NCI-H187 (cell line): ENCODE measurements at regions not wholly inside any gene's neighbourhood (a gene's known extent, or its start where the extent isn't known, plus 50 kb on each side); places are given as distances from the start of the nearest gene placed in this dataset.
"Not testable (repeated sequence)": the region's sequence is repeated elsewhere in the genome, so short reads cannot be mapped to it uniquely, and the experiment has no call there.

ENCODE experiments used
- DNase-seq, 2 experiments: peaks; one replicate each; lab custom pipeline; 2025; lab: John Stamatoyannopoulos, UW

DNA sequence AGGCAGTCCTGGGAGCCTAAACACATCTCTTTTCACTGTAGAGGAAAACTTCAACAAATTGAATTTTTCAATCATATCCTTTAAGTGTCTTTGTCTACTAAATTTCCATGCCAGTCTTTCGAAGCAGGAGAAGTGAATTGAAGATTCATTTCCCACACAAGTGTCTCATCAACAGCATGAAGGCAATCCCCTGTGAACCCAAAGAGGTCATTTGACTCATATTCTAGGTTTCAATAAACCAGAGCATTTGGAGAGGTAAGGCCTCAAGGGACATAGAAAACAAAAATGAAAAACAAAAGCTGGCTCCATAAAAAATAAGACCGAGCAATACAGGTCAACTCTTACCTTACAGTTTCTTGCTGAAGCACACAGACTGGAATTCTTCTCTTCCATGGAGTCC lies 94.1 kb upstream of the ATP1B1 start:
- no peak for DNase-seq

DNA sequence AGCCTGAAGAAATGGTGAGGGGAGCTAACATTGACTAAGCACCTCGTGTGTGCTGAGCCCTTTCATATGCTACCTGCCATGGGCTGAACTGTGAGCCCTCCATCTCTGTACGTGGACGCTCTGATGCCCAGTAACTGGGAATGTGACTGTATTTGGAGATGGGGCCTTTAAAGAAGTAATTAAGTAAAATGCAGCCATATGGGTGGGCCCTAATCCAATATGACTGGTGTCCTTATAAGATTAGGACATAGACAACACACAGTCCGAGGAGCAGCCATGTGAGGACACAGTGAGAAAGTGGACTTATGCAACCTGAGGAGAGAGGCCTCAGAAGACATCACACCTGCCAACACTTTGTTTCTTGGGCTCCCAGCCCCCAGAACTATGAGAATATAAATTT lies 92.7 kb upstream of the ATP1B1 start:
- no peak for DNase-seq

DNA sequence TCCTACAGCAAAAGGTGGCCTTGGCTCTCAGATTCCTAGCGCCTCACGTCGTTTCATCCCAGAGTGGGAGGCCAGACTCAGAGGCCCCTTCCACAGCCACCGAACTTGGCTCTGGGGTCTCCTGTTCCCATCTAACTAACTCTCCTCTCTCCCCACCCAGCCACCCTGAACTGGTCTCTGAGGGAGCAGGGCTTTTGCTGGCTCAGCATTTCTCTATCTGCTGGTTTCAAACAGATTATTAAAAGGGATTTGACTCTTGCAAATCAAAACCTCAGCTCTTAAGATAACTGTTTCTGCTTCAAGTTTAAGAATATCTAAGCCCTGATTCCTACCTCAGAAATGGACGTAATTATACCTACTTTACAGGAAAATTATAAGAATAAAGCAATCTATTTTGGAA lies 91.0 kb upstream of the ATP1B1 start:
- DNase-seq = no peak

- no peak for DNase-seq
Observed at GRCh38 chr1:169018751-169019150, 87.7 kb upstream of the ATP1B1 start.

DNA sequence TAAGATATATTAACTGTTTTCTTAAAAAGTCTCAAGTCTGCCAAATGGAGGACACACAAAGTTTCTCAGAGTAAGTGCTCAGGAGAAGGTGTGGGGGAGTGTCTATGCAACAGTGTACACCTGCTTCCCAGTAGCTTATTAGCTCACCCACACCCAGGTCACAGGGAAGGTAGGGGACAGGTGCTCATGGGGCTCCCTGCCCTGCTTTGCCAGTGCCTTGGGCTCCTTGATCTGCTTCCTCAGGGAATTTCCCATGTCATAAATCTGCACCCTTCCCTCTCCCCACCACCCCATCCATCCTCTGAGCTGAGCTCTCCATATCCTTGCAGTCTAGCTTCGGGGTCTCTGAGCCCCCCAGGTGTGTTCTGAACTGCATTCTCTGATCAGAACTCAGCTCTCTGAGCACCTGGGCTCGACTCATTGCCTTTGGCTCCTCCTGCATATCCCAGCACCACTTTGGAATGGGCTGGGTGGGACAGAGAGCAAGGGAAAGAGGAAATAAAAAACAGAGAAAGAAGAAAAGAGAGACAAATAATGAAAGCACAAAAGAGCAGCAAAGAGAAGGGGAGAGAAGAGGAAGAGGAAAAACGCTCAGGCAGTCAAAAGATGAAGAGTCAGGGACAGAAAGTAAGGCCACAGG lies 87.0 kb upstream of the ATP1B1 start:
- no peak for DNase-seq

DNA sequence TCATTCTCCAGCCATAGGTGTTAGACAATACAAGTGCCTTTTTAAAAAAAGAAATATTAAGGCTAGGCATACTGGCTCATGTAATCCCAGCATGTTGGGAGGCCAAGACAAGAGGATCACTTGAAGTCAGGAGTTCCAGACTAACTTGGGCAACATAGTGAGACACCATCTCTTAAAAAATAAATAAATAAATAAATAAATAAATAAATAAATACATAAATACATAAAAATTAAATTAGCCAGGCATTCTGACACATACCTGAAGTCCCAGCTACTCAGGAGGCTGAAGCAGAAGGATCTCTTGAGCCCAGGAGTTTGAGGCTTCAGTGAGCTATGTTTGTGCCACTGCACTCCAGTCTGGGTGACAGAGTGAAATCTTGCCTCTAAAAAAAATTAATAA lies 85.8 kb upstream of the ATP1B1 start:
- no peak for DNase-seq

DNA sequence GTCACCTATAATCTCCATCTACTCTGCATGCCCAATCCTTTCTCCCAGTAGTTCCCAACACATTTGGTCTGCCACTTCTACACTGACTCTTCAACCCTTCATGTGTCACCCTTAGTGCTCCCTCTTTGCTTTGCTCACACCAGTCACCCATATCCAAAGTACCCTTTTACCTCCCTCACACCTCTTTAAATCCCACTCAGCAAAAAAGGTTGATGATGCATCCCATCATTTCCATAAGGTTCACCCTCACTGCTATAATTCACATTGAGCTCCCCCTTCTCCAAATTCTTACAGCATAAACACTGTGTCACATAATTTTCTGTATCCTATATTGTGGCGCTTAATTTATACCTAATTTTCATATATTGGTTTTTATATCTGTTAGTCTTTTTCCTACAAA lies 83.8 kb upstream of the ATP1B1 start:
- no peak for DNase-seq

GRCh38 chr1:169024255-169024654 lies 82.2 kb upstream of the ATP1B1 start:
- no peak for DNase-seq

DNA sequence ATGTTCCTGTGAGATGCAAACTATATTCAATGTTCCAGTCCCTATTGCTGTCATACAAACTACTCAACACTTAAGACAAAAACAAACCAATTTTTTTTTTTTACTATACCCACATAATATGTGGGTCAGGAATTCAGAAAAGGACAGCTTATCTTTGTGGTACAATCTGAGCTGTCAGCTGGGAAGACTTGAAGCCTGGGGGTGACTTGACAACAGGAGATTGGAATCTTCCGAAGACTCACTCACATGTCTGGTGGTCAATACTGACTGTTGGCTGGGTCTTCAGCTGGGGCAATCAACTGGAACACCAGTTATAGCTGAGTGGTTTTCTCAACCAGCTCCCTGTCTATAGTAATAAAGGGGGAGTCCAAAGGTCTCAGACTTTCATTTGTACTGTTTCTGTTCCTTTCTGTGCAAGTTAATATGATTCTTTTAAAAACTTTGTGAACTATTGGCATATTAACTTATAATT lies 81.7 kb upstream of the ATP1B1 start:
- DNase-seq = no peak

DNA sequence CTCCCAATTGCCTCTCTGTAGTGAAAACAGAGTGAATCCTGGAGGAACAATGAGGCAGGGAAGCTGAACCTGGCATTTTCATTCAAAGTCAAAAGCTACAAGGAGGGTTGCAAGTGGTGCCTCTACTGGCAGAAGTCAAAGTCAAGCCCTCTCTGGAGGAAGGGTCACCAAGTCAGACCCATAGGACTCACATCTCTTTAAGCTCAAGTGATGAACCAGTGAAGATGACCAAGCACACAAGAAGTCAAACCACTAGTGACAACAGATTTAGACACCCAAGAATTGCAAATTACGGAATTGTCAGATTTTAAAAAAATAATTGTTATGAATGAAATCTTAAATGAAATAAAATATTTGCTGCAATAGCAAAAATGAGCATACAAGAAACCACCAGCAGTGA lies 81.1 kb upstream of the ATP1B1 start:
- DNase-seq = no peak

DNA sequence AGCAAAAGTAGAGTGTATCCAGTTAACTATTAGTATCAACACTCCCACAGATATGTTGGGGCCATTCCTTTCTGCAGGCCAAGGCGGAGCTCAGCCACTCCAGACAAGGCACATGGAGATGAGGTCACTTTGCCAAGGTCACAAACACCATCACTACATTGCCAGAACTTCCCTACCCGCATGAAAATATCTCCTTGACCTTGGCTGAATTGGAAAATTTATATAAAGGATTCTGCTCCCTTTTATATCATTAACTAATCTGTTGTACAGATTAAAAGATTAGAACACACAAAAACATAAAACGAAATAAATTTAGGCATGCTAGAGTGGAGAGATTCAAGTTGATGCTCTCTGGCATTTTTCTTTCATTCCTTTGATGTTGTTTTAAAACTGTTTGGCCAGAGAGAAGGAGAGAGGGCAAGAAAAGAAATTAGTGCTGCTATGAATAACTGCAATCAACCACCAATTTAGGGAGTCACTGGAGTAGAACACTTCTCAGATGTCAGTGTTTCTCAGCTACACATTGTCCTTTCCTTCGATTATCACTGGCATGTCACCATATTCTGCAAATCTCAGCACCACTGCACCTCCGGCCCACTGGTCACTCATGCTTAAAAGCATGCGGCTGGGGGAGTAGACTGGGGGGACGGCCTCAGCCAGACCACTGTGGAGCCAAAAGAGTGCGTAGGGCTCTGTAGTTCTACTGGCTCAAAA lies 78.7 kb upstream of the ATP1B1 start:
- DNase-seq = no peak

GRCh38 chr1:169031566-169032224 lies 74.8 kb upstream of the ATP1B1 start:
- no peak for DNase-seq

- no peak for DNase-seq
Observed at GRCh38 chr1:169041366-169041765, 65.1 kb upstream of the ATP1B1 start.

DNA sequence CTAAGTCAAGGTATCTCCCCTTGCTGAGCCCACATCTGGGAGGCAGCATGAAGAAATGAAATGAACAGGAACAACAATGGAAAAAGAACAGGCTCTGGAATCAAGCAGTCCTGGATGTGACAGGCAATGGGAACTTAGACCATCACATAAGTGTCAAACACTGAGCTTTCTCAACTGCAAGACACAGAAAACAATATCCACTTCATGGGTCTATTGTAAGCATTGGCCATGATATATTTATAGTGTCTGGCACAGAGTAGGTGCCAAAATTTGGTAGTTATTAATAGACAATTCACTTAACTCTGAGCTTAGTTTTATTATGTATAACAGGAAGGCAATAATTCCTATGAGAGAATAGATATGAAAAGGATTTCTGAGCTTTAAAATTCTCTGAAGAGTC lies 64.1 kb upstream of the ATP1B1 start:
- DNase-seq = no peak

- DNase-seq = no peak
Observed at GRCh38 chr1:169043823-169044222, 62.7 kb upstream of the ATP1B1 start.

GRCh38 chr1:169044296-169044695 lies 62.2 kb upstream of the ATP1B1 start:
- no peak for DNase-seq

DNA sequence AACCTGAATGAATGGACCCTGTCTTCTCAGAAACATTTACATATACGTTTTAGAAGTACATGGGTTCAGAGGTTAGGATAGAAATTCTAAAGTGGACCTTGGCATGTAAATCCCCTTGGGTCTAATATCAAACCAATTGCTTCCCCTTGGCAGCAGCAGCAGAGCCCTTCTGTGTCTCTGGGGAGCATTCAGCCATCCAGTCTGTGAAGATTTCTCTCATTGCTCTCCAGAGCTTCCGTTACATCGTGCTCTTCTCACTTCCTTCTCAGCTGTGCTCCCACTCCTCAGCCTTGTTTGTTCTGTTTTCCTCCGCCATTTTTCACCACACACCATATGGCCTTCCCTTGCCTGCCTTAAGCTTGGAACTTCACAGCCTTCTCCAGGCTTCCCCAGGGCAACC lies 61.5 kb upstream of the ATP1B1 start:
- DNase-seq = no peak

- DNase-seq = no peak
Observed at GRCh38 chr1:169046671-169047070, 59.8 kb upstream of the ATP1B1 start.

DNA sequence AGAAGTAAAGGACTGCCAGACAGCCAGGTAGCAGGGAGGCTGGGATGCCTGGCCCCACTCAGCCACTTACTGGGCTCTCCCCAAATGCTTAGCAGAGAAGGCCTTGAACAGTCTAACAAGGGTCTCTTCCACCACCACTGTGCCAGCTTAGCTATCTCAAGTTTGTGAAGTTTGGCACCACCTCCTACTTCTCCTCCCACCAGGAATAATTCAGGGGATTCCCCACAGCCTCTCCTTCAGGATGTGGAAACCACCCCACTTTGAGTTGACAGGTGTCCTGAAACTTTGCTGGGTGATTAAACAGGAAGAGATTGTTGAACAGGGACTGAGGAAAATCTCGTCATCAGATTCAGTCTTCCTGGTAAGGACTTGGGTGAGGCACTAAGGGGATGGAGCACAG lies 59.4 kb upstream of the ATP1B1 start:
- no peak for DNase-seq

- no peak for DNase-seq
Observed at GRCh38 chr1:169048043-169048442, 58.4 kb upstream of the ATP1B1 start.

DNA sequence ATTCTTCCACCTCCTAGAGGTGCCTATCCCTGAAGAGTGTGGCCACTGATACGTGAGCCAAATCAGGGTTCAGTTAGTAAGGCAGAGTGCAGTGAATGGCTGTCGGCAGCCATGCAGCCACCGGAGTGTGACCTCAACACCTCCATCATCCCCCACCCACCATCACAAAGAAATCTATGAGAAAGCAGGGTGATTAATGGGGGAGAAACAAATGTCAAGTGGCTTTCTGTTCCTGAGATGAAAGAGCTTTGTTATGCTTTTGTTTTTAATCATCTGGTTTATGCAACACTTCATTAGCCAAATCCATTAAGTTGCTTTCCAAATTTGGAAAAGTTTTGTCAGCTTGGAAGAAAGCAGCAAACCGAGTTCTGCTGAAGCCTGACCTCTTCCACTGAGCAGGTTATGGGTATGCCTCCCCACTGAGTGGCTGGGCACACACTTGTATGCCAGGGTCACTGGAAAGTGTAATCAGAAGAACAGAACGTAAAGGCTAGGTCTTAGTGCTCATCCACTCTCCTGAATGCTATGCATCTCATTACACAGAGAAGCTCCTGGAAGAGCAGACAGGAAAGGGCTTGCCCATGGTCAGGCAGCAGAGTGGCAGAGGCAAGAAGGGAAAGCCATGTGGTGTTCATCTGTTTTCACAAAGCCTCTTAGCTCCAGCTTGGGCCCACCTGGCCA lies 57.1 kb upstream of the ATP1B1 start:
- DNase-seq = no peak

- no peak for DNase-seq
Observed at GRCh38 chr1:169051171-169051570, 55.3 kb upstream of the ATP1B1 start.

DNA sequence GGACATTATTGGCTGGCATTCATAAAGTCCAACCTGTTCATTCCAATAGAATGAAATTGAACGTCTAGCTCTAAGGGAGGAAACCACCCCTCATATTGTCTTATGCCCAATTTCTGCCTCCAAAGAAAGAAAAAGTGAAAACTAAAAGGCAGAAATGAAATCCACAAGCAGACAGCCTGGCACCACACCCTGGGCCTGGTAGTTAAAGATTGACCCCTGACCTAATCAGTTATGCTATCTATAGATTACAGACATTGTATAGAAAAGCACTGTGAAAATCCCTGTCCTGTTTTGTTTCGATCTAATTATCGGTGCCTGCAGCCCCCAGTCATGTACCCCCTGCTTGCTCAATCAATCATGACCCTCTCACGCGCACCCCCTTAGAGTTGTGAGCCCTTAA lies 54.3 kb upstream of the ATP1B1 start:
- not testable (repeated sequence) for DNase-seq
